T-cell (primary cell): ENCODE measurements at regions not wholly inside any gene's neighbourhood (a gene's known extent, or its start where the extent isn't known, plus 50 kb on each side); places are given as distances from the start of the nearest gene placed in this dataset.

ENCODE experiments used
- ATAC-seq, 4 experiments: fragments of 200-7000 bp in 3 of 4; fragments of 150-1000 bp in 1 of 4; cut with Tn5 transposase; replicated peaks in 1 of 4; 1 replicate in 3 of 4; 2 replicates in 1 of 4; pipeline ENCODE4 v1.10.0; 2021; ENCODE audit warnings: moderate library complexity in 3 of 4, mild to moderate bottlenecking in 2 of 4, moderate number of reproducible peaks in 1 of 4
- CTCF ChIA-PET, 2 donors: fragments of 300-600 bp; sonication (Branson Sonifier 250); formaldehyde crosslinking; loops; one replicate each; lab custom pipeline; 2022; ENCODE audit warnings: antibody characterized with exemption in 2 of 2; lab: Charles Lee
- POLR2A ChIA-PET, 2 donors: fragments of 300-600 bp; sonication (Branson Sonifier 250); formaldehyde crosslinking; loops; one replicate each; lab custom pipeline; 2022; ENCODE audit warnings: antibody characterized with exemption in 2 of 2; lab: Charles Lee
- DNase-seq, 35 experiments: peaks; one replicate each; pipeline versions ENCODE4 v3.0.0 to v3.0.0-alpha.2; 2013 to 2023
- H3K27ac ChIP-seq: one replicate; pipeline ENCODE4 v1.5.1; 2013; ENCODE audit warnings: low read length
- H3K27me3 ChIP-seq, 2 experiments: replicated peaks in 1 of 2; 1 replicate in 1 of 2; 2 replicates in 1 of 2; pipeline versions ENCODE4 v1.6.1 to v1.7.0; 2013; ENCODE audit warnings: low read length in 1 of 2, mixed read lengths in 1 of 2; ENCODE audit not compliant: control insufficient read depth in 2 of 2, insufficient read depth in 2 of 2; ENCODE audit errors: extremely low read depth in 1 of 2
- H3K36me3 ChIP-seq, 2 donors: 1 replicate in 1 of 2; 2 replicates in 1 of 2; pipeline versions ENCODE4 v1.6.1 to v1.7.0; 2013; ENCODE audit warnings: low read length in 1 of 2; ENCODE audit not compliant: control insufficient read depth in 2 of 2, insufficient read depth in 1 of 2; ENCODE audit errors: extremely low read depth in 1 of 2
- H3K4me1 ChIP-seq, 2 experiments: 1 replicate in 1 of 2; 2 replicates in 1 of 2; pipeline versions ENCODE4 v1.6.1 to v1.7.0; 2013; ENCODE audit warnings: low read length in 2 of 2, mixed read lengths in 1 of 2; ENCODE audit not compliant: insufficient read depth in 2 of 2, control insufficient read depth in 1 of 2; ENCODE audit errors: extremely low read depth in 1 of 2
- H3K4me3 ChIP-seq, 2 donors: 1 replicate in 1 of 2; 2 replicates in 1 of 2; pipeline versions ENCODE4 v1.5.1 to v1.7.0; 2013; ENCODE audit warnings: mild to moderate bottlenecking in 2 of 2, low read length in 1 of 2, moderate library complexity in 1 of 2; ENCODE audit not compliant: control insufficient read depth in 1 of 2; ENCODE audit errors: extremely low read depth in 1 of 2
- H3K9me3 ChIP-seq: 2 replicates; pipeline ENCODE4 v1.7.0; 2013
- H3K27ac Mint-ChIP-seq, 2 donors: one replicate each; pipeline ENCODE4 v1.8.0; 2020 to 2021; ENCODE audit warnings: mild to moderate bottlenecking in 2 of 2, mixed read lengths in 2 of 2
- H3K27me3 Mint-ChIP-seq, 2 donors: one replicate each; pipeline ENCODE4 v1.8.0; 2021 to 2022; ENCODE audit warnings: mixed read lengths in 2 of 2
- H3K36me3 Mint-ChIP-seq: one replicate; pipeline ENCODE4 v1.8.0; 2021; ENCODE audit warnings: mixed read lengths
- H3K4me1 Mint-ChIP-seq, 3 donors: one replicate each; pipeline ENCODE4 v1.8.0; 2020 to 2022; ENCODE audit warnings: mixed read lengths in 3 of 3, mild to moderate bottlenecking in 1 of 3
- H3K4me3 Mint-ChIP-seq, 3 donors: one replicate each; pipeline ENCODE4 v1.8.0; 2020 to 2022; ENCODE audit warnings: mild to moderate bottlenecking in 3 of 3, mixed read lengths in 3 of 3, moderate library complexity in 3 of 3
- H3K9me3 Mint-ChIP-seq, 3 donors: one replicate each; pipeline ENCODE4 v1.8.0; 2020 to 2022; ENCODE audit warnings: mixed read lengths in 3 of 3
- WGBS: methylation state at CpG from one replicate; pipeline ENCODE4 v1.1.5; 2013; ENCODE audit warnings: missing lambda C conversion rate; ENCODE audit not compliant: insufficient coverage; 5-methylcytosine and 5-hydroxymethylcytosine counted together

DNA sequence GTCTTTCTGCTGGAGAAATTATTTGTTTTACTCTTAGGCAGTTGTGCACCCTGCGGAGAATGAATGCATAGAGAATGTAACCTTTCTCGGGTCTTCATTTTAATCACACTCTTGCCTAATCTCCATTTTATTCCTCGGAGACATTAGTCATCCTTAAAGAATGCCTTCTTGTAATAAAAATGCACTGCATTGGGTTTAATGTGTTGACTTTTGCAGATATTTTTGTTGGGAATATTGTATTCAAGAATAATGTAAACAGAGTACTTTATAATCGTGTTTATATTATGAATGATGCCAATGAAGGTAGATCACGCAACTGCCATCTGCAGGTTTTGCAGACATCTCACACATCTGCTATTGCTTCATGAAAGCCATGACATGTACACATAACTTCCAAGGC lies 1093.9 kb upstream of the CDH6 start:
- ChIA-PET POLR2A (no interaction called here), CTCF (no interaction called here)
- no peak for DNase-seq
- Histone ChIP-seq H3K27me3 (no peaks in the 10 kb centered on the region), H3K27ac (no peak overlapping the region), H3K9me3 (no peaks in the 10 kb centered on the region), H3K4me3 (no peak overlapping the region), H3K4me1 (no peaks in the 10 kb centered on the region), H3K36me3 (no peaks in the 10 kb centered on the region)
- ATAC-seq: no peak
- Mint-ChIP-seq H3K9me3 (peaks cover 15 to 17% (median 17%) of the 10 kb centered on the region in 3 donors), H3K36me3 (no peaks in the 10 kb centered on the region), H3K4me3 (no peak overlapping the region), H3K27me3 (no peaks in the 10 kb centered on the region), H3K27ac (no peak overlapping the region), H3K4me1 (no peaks in the 10 kb centered on the region)
- WGBS: 60% methylated on average over 1 of the region's 5 CpGs

DNA sequence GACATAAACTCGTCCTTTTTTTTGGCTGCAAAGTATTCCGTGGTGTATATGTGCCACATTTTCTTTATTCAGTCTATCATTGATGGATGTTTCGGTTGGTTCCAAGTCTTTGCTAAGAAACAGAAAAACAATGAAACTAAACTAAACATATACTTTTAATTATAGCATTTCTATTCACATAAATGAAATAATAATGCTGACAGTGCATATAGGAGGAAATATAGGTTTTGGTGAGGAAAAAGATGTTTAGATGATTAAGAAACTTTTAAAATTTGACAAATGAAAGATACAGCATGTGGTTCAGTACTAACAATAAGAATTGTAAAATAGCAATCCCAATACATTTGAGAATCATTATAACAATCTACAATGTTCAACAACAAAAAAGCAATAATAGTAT lies 1094.5 kb upstream of the CDH6 start:
- no CpG with 5 or more reads among the region's 3 CpGs for WGBS
- POLR2A ChIA-PET: no interaction called here
- no peak overlapping the region for H3K27ac ChIP-seq
- no peak for ATAC-seq
- no peaks in the 10 kb centered on the region for H3K9me3 ChIP-seq
- no peaks in the 10 kb centered on the region for H3K36me3 Mint-ChIP-seq
- no peak overlapping the region for H3K27ac Mint-ChIP-seq
- H3K27me3 ChIP-seq: no peaks in the 10 kb centered on the region
- H3K9me3 Mint-ChIP-seq: peaks cover 17 to 20% (median 17%) of the 10 kb centered on the region in 3 donors
- CTCF ChIA-PET: no interaction called here
- no peaks in the 10 kb centered on the region for H3K4me1 ChIP-seq
- no peaks in the 10 kb centered on the region for H3K4me1 Mint-ChIP-seq
- no peak for DNase-seq
- H3K27me3 Mint-ChIP-seq: no peaks in the 10 kb centered on the region
- H3K4me3 ChIP-seq: no peak overlapping the region
- no peaks in the 10 kb centered on the region for H3K36me3 ChIP-seq
- H3K4me3 Mint-ChIP-seq: no peak overlapping the region

DNA sequence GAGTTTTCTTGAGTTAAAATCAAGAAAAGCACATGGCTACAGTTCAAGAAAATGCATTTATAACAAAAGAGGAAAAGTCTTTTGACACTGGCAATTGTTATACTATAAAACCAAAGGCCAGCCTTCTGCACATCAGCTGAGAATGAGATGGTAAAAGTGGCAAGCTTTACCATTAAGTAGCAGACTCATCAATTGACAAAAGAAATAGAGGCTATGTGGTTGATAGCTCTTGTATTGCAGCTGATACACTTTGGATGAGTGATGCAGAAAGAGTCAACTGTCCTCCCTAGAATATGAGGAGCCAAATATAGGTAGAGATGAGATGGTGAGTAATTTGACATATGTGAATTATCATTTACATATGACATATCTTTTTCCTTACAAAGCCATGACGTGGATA lies 1100.9 kb upstream of the CDH6 start:
- DNase-seq (no peak), ATAC-seq (no peak)
- H3K4me3 ChIP-seq: no peak overlapping the region
- H3K9me3 ChIP-seq: no peaks in the 10 kb centered on the region
- H3K4me1 ChIP-seq: no peaks in the 10 kb centered on the region
- H3K27me3 ChIP-seq: no peaks in the 10 kb centered on the region
- ChIA-PET CTCF (no interaction called here), POLR2A (no interaction called here)
- no peak overlapping the region for H3K27ac ChIP-seq
- no peak overlapping the region for H3K27ac Mint-ChIP-seq
- H3K36me3 ChIP-seq: no peaks in the 10 kb centered on the region
- no peaks in the 10 kb centered on the region for H3K36me3 Mint-ChIP-seq
- no peaks in the 10 kb centered on the region for H3K4me1 Mint-ChIP-seq
- no peak overlapping the region for H3K4me3 Mint-ChIP-seq
- peaks cover 6 to 27% (median 17%) of the 10 kb centered on the region in 3 donors for H3K9me3 Mint-ChIP-seq
- H3K27me3 Mint-ChIP-seq: no peaks in the 10 kb centered on the region
- WGBS: no CpG with 5 or more reads among the region's 1 CpG

DNA sequence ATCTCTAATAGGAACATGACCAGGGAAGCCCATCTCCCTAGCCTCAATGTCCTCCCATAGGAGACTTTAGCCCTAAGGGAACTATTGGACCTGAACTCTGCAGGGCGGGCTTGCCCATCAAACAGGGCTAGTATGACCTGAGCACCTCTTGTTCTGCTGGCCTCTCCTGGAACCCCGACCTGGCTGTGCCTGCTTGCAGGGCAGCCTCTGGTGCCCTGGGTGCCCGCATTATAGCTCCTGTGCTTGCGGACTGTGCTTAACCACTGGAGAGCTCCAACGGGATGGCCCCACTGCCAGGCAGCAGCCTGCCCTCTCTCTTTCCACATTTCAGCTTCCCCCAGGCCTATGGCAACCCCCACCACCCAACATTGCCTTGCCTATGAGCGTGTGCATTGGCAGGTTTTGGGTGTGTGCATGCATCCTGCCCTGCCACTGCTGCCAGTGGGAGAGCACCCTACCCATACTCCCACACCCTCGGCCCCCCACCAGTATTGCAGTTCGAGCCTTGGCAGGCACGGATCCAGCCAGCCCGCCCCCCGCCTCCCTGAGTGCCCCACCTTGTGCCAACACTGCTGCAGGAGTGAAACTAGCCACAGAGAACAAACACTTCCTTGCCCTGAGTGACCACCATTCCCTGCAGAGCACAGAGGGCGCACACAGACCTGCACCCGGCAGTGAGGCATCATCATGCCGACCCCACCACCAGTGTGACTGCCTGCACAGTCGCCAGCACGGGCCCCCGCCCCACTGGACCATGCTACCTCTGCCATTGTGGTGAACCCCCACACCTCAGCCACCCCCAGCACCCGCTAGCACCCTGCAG lies 1123.8 kb upstream of the CDH6 start:
- no peak overlapping the region for H3K27ac ChIP-seq
- WGBS: 81% methylated on average over 18 of the region's 18 CpGs
- DNase-seq (no peak), ATAC-seq (no peak)
- no peaks in the 10 kb centered on the region for H3K36me3 ChIP-seq
- ChIA-PET POLR2A (no interaction called here), CTCF (no interaction called here)
- no peak overlapping the region for H3K4me3 ChIP-seq
- H3K4me3 Mint-ChIP-seq: no peak overlapping the region
- no peaks in the 10 kb centered on the region for H3K36me3 Mint-ChIP-seq
- no peaks in the 10 kb centered on the region for H3K4me1 ChIP-seq
- H3K27me3 Mint-ChIP-seq: no peaks in the 10 kb centered on the region
- H3K9me3 ChIP-seq: no peaks in the 10 kb centered on the region
- H3K27ac Mint-ChIP-seq: no peak overlapping the region
- peaks cover 7 to 31% (median 30%) of the 10 kb centered on the region in 3 donors for H3K9me3 Mint-ChIP-seq
- no peaks in the 10 kb centered on the region for H3K4me1 Mint-ChIP-seq
- H3K27me3 ChIP-seq: no peaks in the 10 kb centered on the region

DNA sequence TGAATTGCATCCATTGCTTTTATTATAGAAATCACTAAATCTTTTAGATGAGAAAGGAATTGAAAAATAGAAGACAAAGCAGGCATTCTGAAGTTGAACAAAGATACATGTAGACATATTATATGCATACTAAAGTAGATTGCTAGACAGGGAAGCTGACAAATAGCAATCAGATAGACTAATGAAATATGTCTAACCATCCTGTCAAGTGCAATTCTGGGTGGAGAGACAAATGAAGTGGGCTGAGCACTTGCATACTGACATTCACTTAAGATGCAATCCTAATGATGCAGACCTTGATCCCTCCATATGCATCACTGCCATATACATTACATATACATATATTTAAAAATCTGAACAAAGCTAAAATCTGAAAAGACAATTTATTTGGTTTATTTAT lies 1130.0 kb upstream of the CDH6 start:
- no peaks in the 10 kb centered on the region for H3K36me3 ChIP-seq
- ChIA-PET CTCF (no interaction called here), POLR2A (interaction anchor here (0.7 kb wide), 2 partner anchors 39 to 42 kb away, joined by 4 to 7 read pairs; no protein-coding TSS in a partner anchor)
- ATAC-seq: no peak
- H3K4me1 Mint-ChIP-seq: no peaks in the 10 kb centered on the region
- no peak overlapping the region for H3K4me3 ChIP-seq
- no peaks in the 10 kb centered on the region for H3K27me3 ChIP-seq
- H3K36me3 Mint-ChIP-seq: no peaks in the 10 kb centered on the region
- no peaks in the 10 kb centered on the region for H3K9me3 ChIP-seq
- H3K9me3 Mint-ChIP-seq: peaks cover 0 to 19% (median 13%) of the 10 kb centered on the region in 3 donors
- no peak overlapping the region for H3K27ac Mint-ChIP-seq
- no peaks in the 10 kb centered on the region for H3K27me3 Mint-ChIP-seq
- DNase-seq: no peak
- H3K4me1 ChIP-seq: no peaks in the 10 kb centered on the region
- no peak overlapping the region for H3K4me3 Mint-ChIP-seq
- no peak overlapping the region for H3K27ac ChIP-seq

DNA sequence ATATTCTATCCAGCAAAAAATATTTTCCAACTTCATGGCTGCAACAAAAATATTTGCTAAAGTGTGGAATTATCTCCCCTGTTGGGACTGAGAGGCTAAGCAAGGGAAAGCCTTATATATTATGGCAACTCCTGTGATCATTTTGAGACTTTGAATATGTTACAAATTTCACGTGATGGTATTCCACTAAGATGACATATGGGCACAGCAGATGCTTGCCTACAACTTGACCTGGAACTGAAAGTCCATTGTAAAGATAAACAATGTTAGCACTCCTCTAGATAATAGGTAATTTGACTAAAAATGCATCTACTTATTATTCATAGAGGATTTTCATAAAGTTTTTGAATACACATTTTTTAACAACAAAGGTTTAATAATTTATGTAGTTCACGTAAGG lies 1141.5 kb upstream of the CDH6 start:
- peaks cover 10 to 20% (median 15%) of the 10 kb centered on the region in 3 donors for H3K9me3 Mint-ChIP-seq
- Histone ChIP-seq H3K27ac (no peak overlapping the region), H3K4me3 (no peak overlapping the region), H3K4me1 (no peaks in the 10 kb centered on the region), H3K36me3 (no peaks in the 10 kb centered on the region), H3K27me3 (no peaks in the 10 kb centered on the region), H3K9me3 (no peaks in the 10 kb centered on the region)
- H3K36me3 Mint-ChIP-seq: no peaks in the 10 kb centered on the region
- WGBS: no CpG with 5 or more reads among the region's 2 CpGs
- ATAC-seq (no peak), DNase-seq (no peak)
- H3K27me3 Mint-ChIP-seq: no peaks in the 10 kb centered on the region
- no peaks in the 10 kb centered on the region for H3K4me1 Mint-ChIP-seq
- ChIA-PET CTCF (no interaction called here), POLR2A (no interaction called here)
- H3K27ac Mint-ChIP-seq: no peak overlapping the region
- no peak overlapping the region for H3K4me3 Mint-ChIP-seq
